ENCODE measurements at regions not wholly inside any gene's neighbourhood (a gene's known extent, or its start where the extent isn't known, plus 50 kb on each side); places are given as distances from the start of the nearest gene placed in this dataset.

DNA sequence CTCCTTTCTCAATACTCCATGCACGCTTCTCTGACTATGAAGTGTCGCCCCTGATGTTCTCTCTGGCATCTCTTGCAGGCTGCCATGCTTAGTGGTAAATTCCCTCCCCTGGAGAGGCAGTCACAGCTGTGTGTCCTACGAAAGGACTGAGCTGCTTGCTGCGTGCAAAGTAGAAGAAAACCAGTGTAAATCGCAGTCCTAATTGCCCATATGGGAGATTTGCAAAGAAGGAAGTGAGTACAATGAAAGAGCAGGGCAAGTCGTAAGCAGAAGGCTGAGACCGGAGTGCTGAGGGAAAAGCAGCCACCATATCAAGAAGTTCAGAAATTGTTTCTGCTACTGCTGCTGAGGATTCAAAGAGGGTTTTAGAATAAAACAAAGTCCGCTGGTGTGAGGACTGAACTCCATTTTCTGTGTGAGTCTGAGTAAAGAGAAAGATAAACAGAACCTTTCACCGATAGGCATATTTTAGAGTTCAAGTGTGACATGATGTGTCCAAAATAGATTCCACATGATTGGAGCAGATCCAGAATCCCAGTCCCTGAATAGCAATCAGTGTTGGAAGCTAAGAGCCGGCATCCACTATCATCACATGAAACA, 507.8 kb upstream of the MPDZ start:
- H3K9me3 ChIP-seq: no peaks in the 10 kb centered on the region
- WGBS, 3 donors: 5 to 12% (median 6%) methylated on average over 10 of the region's 10 CpGs
- intact Hi-C loops (cut with DNase I): no loop called here
- peak overlapping the region; percentile 51 for H3K4me3 ChIP-seq
- ATAC-seq (peak; percentile 70 to 97 (median 89)), DNase-seq (no peak)
- H3K27ac ChIP-seq: peak overlapping the region; percentile 80
- peaks cover 7% of the 10 kb centered on the region for H3K4me1 ChIP-seq
- no peaks in the 10 kb centered on the region for H3K36me3 ChIP-seq (ENCODE audit: insufficient read depth in 1 of 2, low read depth in 1 of 2)
- no peaks in the 10 kb centered on the region for H3K27me3 ChIP-seq (ENCODE audit: insufficient read depth in 3 of 3, low read length in 2 of 3)
- TF ChIP-seq CTCF (IDR thresholded peaks at IDR 0.05): no peak

DNA sequence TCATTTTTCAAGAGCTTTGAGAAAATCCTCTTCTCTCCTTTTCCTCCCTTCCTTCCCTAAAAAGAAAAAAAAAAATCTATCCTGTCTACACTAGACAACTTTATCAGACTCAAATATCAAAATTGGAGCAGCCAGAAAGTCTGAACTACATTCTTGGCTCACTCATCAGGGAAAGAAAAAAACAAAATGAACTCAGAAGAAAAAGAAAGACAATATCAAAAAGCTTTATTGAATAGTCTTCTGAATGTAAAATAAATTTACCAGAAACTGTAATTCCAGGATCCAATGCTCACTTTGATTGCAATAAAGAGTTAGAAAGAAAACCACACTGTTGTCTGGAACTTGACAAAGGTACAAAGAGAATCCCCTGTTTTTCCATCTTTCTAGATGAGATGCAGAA, 507.2 kb upstream of the MPDZ start:
- no peak for ATAC-seq
- intact Hi-C loops (cut with DNase I): no loop called here

GRCh38 chr9:13786131-13786530, 506.6 kb upstream of the MPDZ start:
- intact Hi-C loops (cut with DNase I): no loop called here
- DNase-seq (peak in 1 of 2 donors; percentile 51), ATAC-seq (no peak)
- Histone ChIP-seq H3K27ac (peak overlapping the region; percentile 80), H3K27me3 (ENCODE audit: insufficient read depth in 3 of 3, low read length in 2 of 3) (no peaks in the 10 kb centered on the region), H3K4me1 (peaks cover 7% of the 10 kb centered on the region), H3K9me3 (no peaks in the 10 kb centered on the region), H3K36me3 (ENCODE audit: insufficient read depth in 1 of 2, low read depth in 1 of 2) (no peaks in the 10 kb centered on the region), H3K4me3 (no peak overlapping the region)
- TF ChIP-seq CTCF (IDR thresholded peaks at IDR 0.05): no peak
- WGBS, 3 donors: 71 to 91% (median 78%) methylated on average over 7 of the region's 7 CpGs

More for the DNA sequence above, 507.2 kb upstream of the MPDZ start:
- Histone ChIP-seq H3K27me3 (ENCODE audit: insufficient read depth in 3 of 3, low read length in 2 of 3) (no peaks in the 10 kb centered on the region), H3K9me3 (no peaks in the 10 kb centered on the region), H3K36me3 (ENCODE audit: insufficient read depth in 1 of 2, low read depth in 1 of 2) (no peaks in the 10 kb centered on the region), H3K27ac (peak overlapping the region; percentile 80), H3K4me3 (no peak overlapping the region), H3K4me1 (peaks cover 7% of the 10 kb centered on the region)
- no peak for TF ChIP-seq CTCF (IDR thresholded peaks at IDR 0.05)
- DNase-seq: no peak

DNA sequence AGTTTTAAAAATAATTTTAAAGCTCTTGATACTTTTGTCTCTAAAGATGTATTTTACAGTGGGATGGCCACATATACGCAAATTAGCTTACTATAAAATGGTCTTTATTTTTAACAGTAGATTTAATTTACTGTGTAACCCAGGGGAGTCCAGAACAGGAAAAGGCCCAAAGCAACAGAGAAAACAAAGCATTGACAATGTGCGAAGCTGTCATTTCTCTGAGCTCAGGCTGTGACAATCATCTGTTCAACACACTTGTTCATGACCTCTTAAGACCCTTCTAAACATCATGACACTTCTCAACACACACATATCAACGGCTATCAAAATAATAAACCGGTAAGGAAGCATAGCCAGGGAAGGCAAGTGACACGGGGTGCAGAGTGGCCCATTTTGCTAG, 499.6 kb upstream of the MPDZ start:
- WGBS, 3 donors: 48 to 62% (median 50%) methylated on average over 5 of the region's 5 CpGs
- Histone ChIP-seq H3K9me3 (no peaks in the 10 kb centered on the region), H3K36me3 (ENCODE audit: insufficient read depth in 1 of 2, low read depth in 1 of 2) (no peaks in the 10 kb centered on the region), H3K27ac (no peak overlapping the region), H3K27me3 (ENCODE audit: insufficient read depth in 3 of 3, low read length in 2 of 3) (no peaks in the 10 kb centered on the region), H3K4me1 (no peaks in the 10 kb centered on the region), H3K4me3 (no peak overlapping the region)
- DNase-seq: no peak
- no peak for ATAC-seq
- no peak for TF ChIP-seq CTCF (IDR thresholded peaks at IDR 0.05)
- intact Hi-C loops (cut with DNase I): no loop called here

DNA sequence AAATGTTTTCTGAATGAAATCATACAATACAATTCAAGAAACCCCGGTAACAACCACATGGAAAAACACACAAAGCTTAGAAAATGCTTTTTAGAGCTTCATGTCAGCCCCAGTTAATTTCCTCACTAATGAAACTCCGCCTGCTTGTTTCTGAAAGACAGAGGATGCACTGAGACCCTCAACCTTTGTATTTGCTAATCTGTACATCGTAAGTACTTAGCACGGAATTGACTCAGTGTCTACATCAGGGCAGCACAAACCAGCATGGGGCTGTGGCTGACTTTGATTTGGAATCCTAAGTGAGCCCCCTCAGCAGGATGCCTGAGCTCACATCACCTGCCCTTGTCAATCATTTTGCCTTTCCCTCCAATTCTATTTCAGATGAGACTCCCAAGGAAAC, 499.1 kb upstream of the MPDZ start:
- H3K36me3 ChIP-seq (ENCODE audit: insufficient read depth in 1 of 2, low read depth in 1 of 2): no peaks in the 10 kb centered on the region
- intact Hi-C loops (cut with DNase I): no loop called here
- 40 to 55% (median 46%) methylated on average over 4 of the region's 4 CpGs for WGBS, 3 donors
- no peak overlapping the region for H3K4me3 ChIP-seq
- no peak for DNase-seq
- peak in 1 of 4 donors; percentile 19 for ATAC-seq
- no peaks in the 10 kb centered on the region for H3K27me3 ChIP-seq (ENCODE audit: insufficient read depth in 3 of 3, low read length in 2 of 3)
- H3K27ac ChIP-seq: no peak overlapping the region
- no peaks in the 10 kb centered on the region for H3K9me3 ChIP-seq
- no peak for TF ChIP-seq CTCF (IDR thresholded peaks at IDR 0.05)
- no peaks in the 10 kb centered on the region for H3K4me1 ChIP-seq
